ENCODE measurements at regions not wholly inside any gene's neighbourhood (a gene's known extent, or its start where the extent isn't known, plus 50 kb on each side); places are given as distances from the start of the nearest gene placed in this dataset.

DNA sequence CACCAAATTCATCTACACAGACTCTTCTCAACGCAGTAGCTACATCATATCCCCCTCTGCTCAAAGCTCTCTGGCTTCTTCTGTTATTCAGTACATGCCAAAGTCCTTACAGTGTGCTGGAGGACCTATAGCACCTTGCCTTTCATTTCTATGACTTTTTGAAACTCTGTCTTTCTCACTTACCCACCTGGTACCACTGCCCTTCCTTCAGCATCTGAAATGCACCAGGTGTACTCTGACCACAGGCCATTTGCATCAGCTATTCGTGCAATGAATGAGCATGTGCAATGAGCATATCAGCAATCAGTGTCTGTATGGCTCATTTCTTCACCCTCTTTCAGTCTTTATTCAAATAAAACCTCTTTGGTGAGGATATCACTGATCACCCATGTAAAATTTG, 399.9 kb downstream of the RAB28 start:
- Histone ChIP-seq H3K9me3 (no peaks in the 10 kb centered on the region), H3K36me3 (no peaks in the 10 kb centered on the region), H3K27me3 (no peaks in the 10 kb centered on the region), H3K4me3 (no peak overlapping the region), H3K27ac (no peak overlapping the region), H3K4me1 (peaks cover under 1% of the 10 kb centered on the region)
- ATAC-seq (no peak), DNase-seq (no peak)
- intact Hi-C loops (cut with DNase I), result no loop called here
- TF ChIP-seq, protein P1, sequence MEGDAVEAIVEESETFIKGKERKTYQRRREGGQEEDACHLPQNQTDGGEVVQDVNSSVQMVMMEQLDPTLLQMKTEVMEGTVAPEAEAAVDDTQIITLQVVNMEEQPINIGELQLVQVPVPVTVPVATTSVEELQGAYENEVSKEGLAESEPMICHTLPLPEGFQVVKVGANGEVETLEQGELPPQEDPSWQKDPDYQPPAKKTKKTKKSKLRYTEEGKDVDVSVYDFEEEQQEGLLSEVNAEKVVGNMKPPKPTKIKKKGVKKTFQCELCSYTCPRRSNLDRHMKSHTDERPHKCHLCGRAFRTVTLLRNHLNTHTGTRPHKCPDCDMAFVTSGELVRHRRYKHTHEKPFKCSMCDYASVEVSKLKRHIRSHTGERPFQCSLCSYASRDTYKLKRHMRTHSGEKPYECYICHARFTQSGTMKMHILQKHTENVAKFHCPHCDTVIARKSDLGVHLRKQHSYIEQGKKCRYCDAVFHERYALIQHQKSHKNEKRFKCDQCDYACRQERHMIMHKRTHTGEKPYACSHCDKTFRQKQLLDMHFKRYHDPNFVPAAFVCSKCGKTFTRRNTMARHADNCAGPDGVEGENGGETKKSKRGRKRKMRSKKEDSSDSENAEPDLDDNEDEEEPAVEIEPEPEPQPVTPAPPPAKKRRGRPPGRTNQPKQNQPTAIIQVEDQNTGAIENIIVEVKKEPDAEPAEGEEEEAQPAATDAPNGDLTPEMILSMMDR (IDR thresholded peaks at IDR 0.05), result no peak

DNA sequence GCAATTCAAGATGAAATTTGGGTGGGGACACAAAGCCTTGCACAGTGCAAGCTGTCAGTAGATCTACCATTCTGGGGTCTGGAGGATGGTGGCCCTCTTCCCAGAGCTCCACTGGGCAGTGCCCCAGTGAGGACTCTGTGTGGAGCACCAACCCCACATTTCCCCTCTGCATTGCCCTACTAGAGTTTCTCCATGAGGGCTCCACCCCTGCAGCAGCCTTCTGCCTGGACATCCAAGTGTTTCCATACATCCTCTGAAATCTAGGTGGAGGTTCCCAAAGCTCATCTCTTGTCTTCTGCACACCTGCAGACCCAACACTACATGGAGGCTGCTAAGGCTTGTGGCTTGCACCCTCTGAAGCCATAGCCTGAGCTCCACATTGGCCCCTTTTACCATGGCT, 402.3 kb downstream of the RAB28 start:
- H3K27ac ChIP-seq, result no peak overlapping the region
- no peak overlapping the region for H3K4me3 ChIP-seq
- intact Hi-C loops (cut with DNase I), result no loop called here
- DNase-seq (no peak), ATAC-seq (no peak)
- H3K36me3 ChIP-seq, result no peaks in the 10 kb centered on the region
- H3K4me1 ChIP-seq, result no peaks in the 10 kb centered on the region
- TF ChIP-seq, protein P1 (IDR thresholded peaks at IDR 0.05), result no peak
- H3K27me3 ChIP-seq, result no peaks in the 10 kb centered on the region
- H3K9me3 ChIP-seq, result no peaks in the 10 kb centered on the region

DNA sequence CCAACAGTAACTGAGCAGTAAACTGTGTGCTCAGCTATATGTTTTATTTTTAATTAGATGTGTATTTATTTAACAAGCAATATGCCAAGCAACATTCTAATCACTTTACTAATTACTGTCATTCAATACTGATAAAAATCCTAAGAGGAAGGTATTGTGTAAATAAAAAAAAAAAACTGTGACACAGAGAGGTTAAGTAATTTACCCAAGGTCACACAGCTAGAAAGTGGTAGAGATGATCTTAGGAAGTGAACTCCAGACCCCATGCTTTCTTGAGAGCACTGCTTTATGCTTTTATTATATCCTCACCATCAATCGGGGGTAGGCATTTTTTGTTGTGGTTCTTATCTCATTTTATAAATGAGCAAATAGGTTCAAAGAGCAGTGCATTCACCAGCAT, 417.1 kb downstream of the RAB28 start:
- Histone ChIP-seq H3K4me1 (no peaks in the 10 kb centered on the region), H3K4me3 (no peak overlapping the region), H3K9me3 (no peaks in the 10 kb centered on the region), H3K27ac (no peak overlapping the region), H3K36me3 (no peaks in the 10 kb centered on the region), H3K27me3 (no peaks in the 10 kb centered on the region)
- intact Hi-C loops (cut with DNase I), result no loop called here
- TF ChIP-seq, protein P1 (IDR thresholded peaks at IDR 0.05), result no peak
- DNase-seq, result no peak
- no peak for ATAC-seq

DNA sequence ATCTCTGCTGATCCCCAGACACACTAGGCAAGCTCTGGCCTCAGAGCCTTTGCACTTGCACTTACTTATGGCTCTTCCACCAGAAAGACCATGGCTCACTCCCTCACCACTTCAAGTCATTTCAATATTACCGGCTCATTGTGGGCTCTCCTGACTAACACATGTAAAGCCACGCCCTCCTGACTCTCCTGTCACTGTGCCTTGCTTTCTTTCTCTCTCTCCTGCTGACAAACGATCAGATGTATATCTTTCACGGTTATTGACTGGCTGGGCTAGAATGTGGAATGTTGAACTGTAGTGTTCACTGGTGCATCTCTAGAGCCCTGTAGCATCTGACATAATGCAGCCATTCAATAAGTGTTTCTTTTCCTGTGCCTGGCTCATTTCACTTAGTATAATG, 425.1 kb downstream of the RAB28 start:
- no peaks in the 10 kb centered on the region for H3K27me3 ChIP-seq
- H3K4me3 ChIP-seq, result no peak overlapping the region
- no peak for DNase-seq
- H3K9me3 ChIP-seq, result no peaks in the 10 kb centered on the region
- intact Hi-C loops (cut with DNase I), result no loop called here
- H3K4me1 ChIP-seq, result no peaks in the 10 kb centered on the region
- ATAC-seq, result no peak
- TF ChIP-seq, protein P1 (IDR thresholded peaks at IDR 0.05), result no peak
- H3K36me3 ChIP-seq, result no peaks in the 10 kb centered on the region
- H3K27ac ChIP-seq, result no peak overlapping the region

DNA sequence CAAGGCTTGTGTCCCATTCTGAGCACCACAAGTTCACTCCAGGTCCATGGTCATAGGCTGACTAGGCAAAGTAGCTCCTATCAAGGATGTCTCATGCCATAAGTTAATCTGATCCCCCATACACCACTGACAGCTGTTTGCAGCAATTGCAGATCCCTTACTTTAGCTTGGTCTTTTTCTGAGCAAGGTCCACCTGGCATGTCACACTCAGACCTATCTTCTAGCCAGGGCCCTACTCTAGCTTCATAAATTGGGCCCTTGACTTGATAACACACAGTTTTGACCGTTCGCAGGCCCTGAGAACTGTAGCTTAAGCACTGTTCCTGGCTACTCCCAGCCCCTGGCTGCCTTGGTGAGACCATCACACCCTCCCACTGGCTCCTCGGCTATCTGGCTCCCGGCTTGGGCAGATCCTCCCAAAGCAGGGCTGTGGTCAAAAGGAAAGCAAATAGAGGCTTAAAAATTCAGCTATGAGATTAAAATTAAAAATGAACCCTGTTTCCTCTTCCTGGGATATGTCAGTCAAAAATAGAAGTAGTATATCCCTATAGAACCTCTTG, 427.4 kb downstream of the RAB28 start:
- TF ChIP-seq, protein P1 (IDR thresholded peaks at IDR 0.05), result no peak

DNA sequence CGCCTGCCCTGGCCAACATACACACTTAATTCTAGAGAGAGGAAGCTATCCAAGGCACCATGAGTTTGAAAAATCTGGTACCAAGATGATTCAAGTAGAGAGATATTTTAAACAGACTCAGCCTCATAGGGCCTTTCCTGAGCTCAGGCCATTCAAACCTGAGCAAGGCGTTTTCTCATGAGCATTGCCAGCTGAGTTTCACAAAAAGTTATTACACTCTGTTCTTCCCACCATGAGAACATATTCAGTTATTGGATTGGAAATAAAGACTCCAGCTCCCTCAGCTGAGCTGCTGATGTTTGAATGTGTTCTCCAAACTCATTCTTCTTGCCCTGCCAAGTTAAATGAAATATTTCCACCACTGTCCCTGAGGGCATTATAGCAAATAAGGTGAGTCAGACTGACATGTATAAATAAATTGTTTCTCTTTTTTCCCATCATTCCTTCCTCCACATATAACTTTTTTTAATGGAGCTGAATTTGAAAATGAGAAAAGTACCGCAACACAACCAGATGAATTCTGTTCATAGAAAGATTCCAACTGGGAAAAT, 429.6 kb downstream of the RAB28 start:
- TF ChIP-seq, protein P1 (IDR thresholded peaks at IDR 0.05), result no peak
- Histone ChIP-seq H3K4me1 (no peaks in the 10 kb centered on the region), H3K27ac (no peak overlapping the region), H3K36me3 (no peaks in the 10 kb centered on the region), H3K4me3 (no peak overlapping the region), H3K27me3 (no peaks in the 10 kb centered on the region), H3K9me3 (no peaks in the 10 kb centered on the region)
- DNase-seq, result no peak
- no peak for ATAC-seq
- intact Hi-C loops (cut with DNase I), result no loop called here

More for the DNA sequence above, 427.4 kb downstream of the RAB28 start:
- no peaks in the 10 kb centered on the region for H3K36me3 ChIP-seq
- H3K27me3 ChIP-seq, result no peaks in the 10 kb centered on the region
- DNase-seq, result no peak
- H3K4me1 ChIP-seq, result no peaks in the 10 kb centered on the region
- ATAC-seq, result no peak
- no peak overlapping the region for H3K27ac ChIP-seq
- no peaks in the 10 kb centered on the region for H3K9me3 ChIP-seq
- H3K4me3 ChIP-seq, result no peak overlapping the region
- intact Hi-C loops (cut with DNase I), result no loop called here

All from upper lobe of right lung (tissue), 1 donor.